ENCODE measurements at regions not wholly inside any gene's neighbourhood (a gene's known extent, or its start where the extent isn't known, plus 50 kb on each side); places are given as distances from the start of the nearest gene placed in this dataset.
"Not testable (repeated sequence)": the region's sequence is repeated elsewhere in the genome, so short reads cannot be mapped to it uniquely, and the experiment has no call there.

- DNase-seq = no peak
These were observed 381.3 kb downstream of the SOX11 start for GRCh38 chr2:6073191-6074088.

- no peak for DNase-seq
These were observed 382.0 kb downstream of the SOX11 start for GRCh38 chr2:6074089-6074643.

GRCh38 chr2:6077585-6077984 lies 385.4 kb downstream of the SOX11 start:
- no peak for DNase-seq

- DNase-seq = no peak
These were observed 386.2 kb downstream of the SOX11 start for GRCh38 chr2:6078414-6078813.

- DNase-seq = no peak
These were observed 387.2 kb downstream of the SOX11 start for GRCh38 chr2:6079405-6079804.

- no peak for DNase-seq
These were observed 389.0 kb downstream of the SOX11 start for GRCh38 chr2:6080932-6081753.

GRCh38 chr2:6081955-6082624 lies 389.9 kb downstream of the SOX11 start:
- DNase-seq = no peak

- no peak for DNase-seq
These were observed 390.4 kb downstream of the SOX11 start for GRCh38 chr2:6082625-6083018.

GRCh38 chr2:6083136-6083535 lies 391.0 kb downstream of the SOX11 start:
- no peak for DNase-seq

- no peak for DNase-seq
These were observed 397.3 kb downstream of the SOX11 start for GRCh38 chr2:6089474-6089873.

- no peak for DNase-seq
These were observed 411.2 kb downstream of the SOX11 start for GRCh38 chr2:6103372-6103771.

- no peak for DNase-seq
These were observed 411.8 kb downstream of the SOX11 start for GRCh38 chr2:6103949-6104348.

GRCh38 chr2:6107290-6107689 lies 415.1 kb downstream of the SOX11 start:
- no peak for DNase-seq

- DNase-seq = no peak
These were observed 417.6 kb downstream of the SOX11 start for GRCh38 chr2:6109831-6110230.

- no peak for DNase-seq
These were observed 419.6 kb downstream of the SOX11 start for GRCh38 chr2:6111781-6112261.

GRCh38 chr2:6113786-6114185 lies 421.6 kb downstream of the SOX11 start:
- no peak for DNase-seq

- DNase-seq = no peak
These were observed 435.5 kb downstream of the SOX11 start for GRCh38 chr2:6127718-6128117.

- no peak for DNase-seq
These were observed 447.0 kb downstream of the SOX11 start for GRCh38 chr2:6139142-6139541.

GRCh38 chr2:6139916-6140315 lies 447.7 kb downstream of the SOX11 start:
- no peak for DNase-seq

- DNase-seq = no peak
These were observed 448.3 kb downstream of the SOX11 start for GRCh38 chr2:6140509-6140908.

GRCh38 chr2:6143812-6144211 lies 451.6 kb downstream of the SOX11 start:
- DNase-seq = no peak

- not testable (repeated sequence) for DNase-seq
These were observed 455.0 kb downstream of the SOX11 start for GRCh38 chr2:6147215-6147614.

GRCh38 chr2:6148882-6149281 lies 456.7 kb downstream of the SOX11 start:
- no peak for DNase-seq

Measured in NCI-H1930 (cell line).